Motor neuron (in vitro differentiated cells): ENCODE measurements at regions not wholly inside any gene's neighbourhood (a gene's known extent, or its start where the extent isn't known, plus 50 kb on each side); places are given as distances from the start of the nearest gene placed in this dataset.

Experiments
- ATAC-seq, 8 experiments: fragments of 200-7000 bp; cut with Tn5 transposase; replicated peaks in 6 of 8; 2 replicates each; pipeline ENCODE4 v1.8.0; 2021; ENCODE audit warnings: mild to moderate bottlenecking in 8 of 8, moderate library complexity in 8 of 8
- H3K27ac ChIP-seq, 2 donors: fragments of 250-450 bp; sonication (Bioruptor Pico); 2 replicates each; pipeline ENCODE4 v1.9.0; 2021; ENCODE audit warnings: antibody characterized with exemption in 2 of 2, mild to moderate bottlenecking in 2 of 2, moderate library complexity in 1 of 2
- H3K4me1 ChIP-seq, 2 donors: fragments of 250-450 bp; sonication (Bioruptor Pico); replicated peaks in 1 of 2; 2 replicates each; pipeline ENCODE4 v1.6.1; 2021; ENCODE audit warnings: antibody characterized with exemption in 2 of 2, mild to moderate bottlenecking in 2 of 2, moderate library complexity in 1 of 2
- H3K4me3 ChIP-seq, 5 donors: fragments of 250-450 bp; sonication (Bioruptor Pico); 2 replicates each; pipeline ENCODE4 v1.9.0; 2021; ENCODE audit warnings: antibody characterized with exemption in 5 of 5, mild to moderate bottlenecking in 5 of 5, moderate library complexity in 4 of 5
- WGBS, 10 experiments: fragments of 450-650 bp; shearing (Covaris generic); methylation state at CpG; one replicate each; pipeline ENCODE4 v1.0.0; 2022; 5-methylcytosine and 5-hydroxymethylcytosine counted together
- in situ Hi-C, 9 experiments: fragments of 400-800 bp; cut with MboI; loops; one replicate each; pipeline ENCODE4 v1.15.0; 2021; ENCODE audit warnings: low sequenced_read_pairs in 9 of 9, low pct_unique_long_range_greater_than_20kb in 2 of 9; ENCODE audit not compliant: unreplicated experiment in 9 of 9

GRCh38 chr10:100679327-100679726, 66.1 kb upstream of the PAX2 start:
- H3K4me1 ChIP-seq = peaks cover 0 to 2% of the 10 kb centered on the region in 2 donors
- H3K4me3 ChIP-seq = no peak overlapping the region
- WGBS, 10 experiments = 0 to 50% (median 16%) methylated on average over 1 to 2 of the region's 3 CpGs; no CpG with 5 or more reads in 2 of the 10 experiments
- ATAC-seq = no peak
- in situ Hi-C loops = no loop called here
- H3K27ac ChIP-seq = no peak overlapping the region

GRCh38 chr10:100683004-100683403, 62.4 kb upstream of the PAX2 start:
- H3K4me3 ChIP-seq = no peak overlapping the region
- H3K4me1 ChIP-seq = peaks cover 10 to 13% of the 10 kb centered on the region in 2 donors
- in situ Hi-C loops = no loop called here
- no peak overlapping the region for H3K27ac ChIP-seq
- no peak for ATAC-seq
- no CpG with 5 or more reads among the region's 1 CpG for WGBS, 10 experiments

DNA sequence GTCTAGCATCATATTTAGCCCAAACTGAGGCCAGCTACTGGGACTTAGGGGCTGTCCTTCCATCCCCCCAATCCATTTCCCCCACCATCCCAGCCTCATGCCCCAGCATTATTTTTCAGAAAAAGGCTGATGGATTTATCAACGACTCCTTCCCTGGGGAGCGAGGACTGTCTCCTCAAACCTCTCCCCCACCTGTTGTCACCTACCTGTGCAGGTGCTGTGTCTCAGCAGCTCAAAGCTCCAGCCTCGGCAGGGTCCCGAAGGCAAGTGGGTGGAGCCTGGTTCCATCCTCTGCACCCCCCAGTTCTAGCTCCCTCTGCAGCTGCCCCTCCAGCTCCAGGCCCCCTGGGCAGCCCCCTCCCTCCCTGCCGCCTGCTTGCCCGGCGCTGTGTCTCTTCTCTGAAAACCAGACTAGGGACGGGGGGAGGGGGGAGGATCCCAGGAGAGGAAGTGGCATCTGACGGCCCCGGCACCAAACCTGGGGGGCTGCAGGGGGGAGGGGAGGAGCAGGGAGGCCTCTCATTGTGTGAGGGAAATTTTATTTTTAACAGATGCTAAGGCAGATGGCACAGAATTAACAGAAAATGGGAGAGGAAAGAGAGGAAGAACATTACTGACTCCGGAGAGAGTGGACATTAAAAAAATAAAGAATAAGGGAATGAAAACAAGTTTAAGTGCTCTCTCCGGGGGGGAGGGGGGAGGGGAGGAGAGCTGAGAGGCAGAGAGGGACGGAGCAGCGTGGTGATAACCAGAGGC, 61.7 kb upstream of the PAX2 start:
- no peak overlapping the region for H3K4me3 ChIP-seq
- WGBS, 10 experiments = 0% methylated on average over 2 of the region's 14 CpGs; no CpG with 5 or more reads in 9 of the 10 experiments
- in situ Hi-C loops = no loop called here
- no peak for ATAC-seq
- H3K27ac ChIP-seq = no peak overlapping the region
- peaks cover 13 to 17% of the 10 kb centered on the region in 2 donors for H3K4me1 ChIP-seq

DNA sequence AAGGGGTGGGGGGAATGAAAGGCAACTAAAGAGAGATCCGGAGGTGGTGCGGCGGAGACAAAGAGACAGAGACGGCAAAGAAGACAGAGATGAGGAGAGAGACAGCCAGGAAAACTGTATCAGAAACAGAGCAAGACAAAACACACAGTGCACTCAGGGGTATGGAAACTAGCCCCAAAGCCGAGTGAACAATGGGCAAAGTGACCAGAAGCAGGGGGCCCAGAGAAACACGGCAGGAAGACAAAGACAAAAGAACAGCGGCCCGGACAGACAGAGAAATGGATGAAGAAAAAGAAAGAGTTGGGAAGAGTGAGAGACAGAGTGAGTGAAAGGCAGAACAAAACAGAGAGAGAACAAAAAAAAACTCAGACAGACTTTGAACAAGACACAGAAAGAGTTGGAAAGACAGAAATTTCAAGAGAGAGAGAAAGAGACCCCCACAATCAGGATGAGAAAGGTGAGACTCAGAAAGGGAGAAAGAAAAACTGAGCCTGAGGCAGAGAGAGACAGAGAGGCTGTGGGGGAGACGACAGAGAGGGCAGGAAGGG, 60.6 kb upstream of the PAX2 start:
- Histone ChIP-seq H3K27ac (no peak overlapping the region), H3K4me3 (no peak overlapping the region), H3K4me1 (peaks cover 13 to 17% of the 10 kb centered on the region in 2 donors)
- in situ Hi-C loops = no loop called here
- 3 to 17% (median 9%) methylated on average over 6 to 9 of the region's 9 CpGs; no CpG with 5 or more reads in 1 of the 10 experiments for WGBS, 10 experiments
- no peak for ATAC-seq

GRCh38 chr10:100685331-100685730, 60.1 kb upstream of the PAX2 start:
- 0 to 89% (median 22%) methylated on average over 1 to 5 of the region's 6 CpGs; no CpG with 5 or more reads in 3 of the 10 experiments for WGBS, 10 experiments
- ATAC-seq = no peak
- in situ Hi-C loops = no loop called here
- Histone ChIP-seq H3K4me1 (peaks cover 13 to 17% of the 10 kb centered on the region in 2 donors), H3K27ac (no peak overlapping the region), H3K4me3 (no peak overlapping the region)

- in situ Hi-C loops = no loop called here
- 0 to 48% (median 8%) methylated on average over 3 to 26 of the region's 28 CpGs; no CpG with 5 or more reads in 1 of the 10 experiments for WGBS, 10 experiments
- Histone ChIP-seq H3K4me1 (peaks cover 13 to 17% of the 10 kb centered on the region in 2 donors), H3K27ac (no peak overlapping the region), H3K4me3 (no peak overlapping the region)
- ATAC-seq = peak in 5 of 8 experiments; percentile 30 to 67 (median 54)
Measured at GRCh38 chr10:100687143-100688003, 58.0 kb upstream of the PAX2 start.

- no peak overlapping the region for H3K4me3 ChIP-seq
- in situ Hi-C loops = no loop called here
- peaks cover 13 to 17% of the 10 kb centered on the region in 2 donors for H3K4me1 ChIP-seq
- no peak overlapping the region for H3K27ac ChIP-seq
- ATAC-seq = peak in 2 of 8 experiments; percentile 47 to 53
- WGBS, 10 experiments = 0 to 24% (median 10%) methylated on average over 1 to 6 of the region's 6 CpGs; no CpG with 5 or more reads in 3 of the 10 experiments
Measured at GRCh38 chr10:100688201-100688600, 57.2 kb upstream of the PAX2 start.

GRCh38 chr10:100693821-100694220, 51.6 kb upstream of the PAX2 start:
- Histone ChIP-seq H3K27ac (no peak overlapping the region), H3K4me1 (no peaks in the 10 kb centered on the region), H3K4me3 (no peak overlapping the region)
- in situ Hi-C loops = no loop called here
- 17 to 77% (median 54%) methylated on average over 1 to 5 of the region's 5 CpGs for WGBS, 10 experiments
- no peak for ATAC-seq
